Osteoblast (primary cell): ENCODE measurements at regions not wholly inside any gene's neighbourhood (a gene's known extent, or its start where the extent isn't known, plus 50 kb on each side); places are given as distances from the start of the nearest gene placed in this dataset.
"Not testable (repeated sequence)": the region's sequence is repeated elsewhere in the genome, so short reads cannot be mapped to it uniquely, and the experiment has no call there.

Experiments
- DNase-seq: peaks from one replicate; pipeline ENCODE4 v3.0.0; 2011; ENCODE audit warnings: low spot score, mixed read lengths; ENCODE audit not compliant: insufficient read length; ENCODE audit errors: missing footprints
- H2AFZ ChIP-seq: 2 replicates; pipeline ENCODE4 v1.6.0; 2011; ENCODE audit warnings: mild to moderate bottlenecking, low read length
- H3K27ac ChIP-seq: 2 replicates; pipeline ENCODE4 v1.5.1; 2011; ENCODE audit warnings: mild to moderate bottlenecking, low read depth, low read length, moderate library complexity
- H3K27me3 ChIP-seq: 2 replicates; pipeline ENCODE4 v1.6.0; 2012; ENCODE audit warnings: mild to moderate bottlenecking, control low read depth, inconsistent platforms, low read length, moderate library complexity; ENCODE audit not compliant: insufficient read depth
- H3K36me3 ChIP-seq: 2 replicates; pipeline ENCODE4 v1.5.1; 2011; ENCODE audit warnings: mild to moderate bottlenecking, low read length, control low read depth, moderate library complexity; ENCODE audit not compliant: insufficient read depth
- H3K4me1 ChIP-seq: 2 replicates; pipeline ENCODE4 v1.5.1; 2011; ENCODE audit warnings: mild to moderate bottlenecking, low read length, control low read depth, moderate library complexity; ENCODE audit not compliant: insufficient read depth
- H3K4me2 ChIP-seq: 2 replicates; pipeline ENCODE4 v1.6.0; 2011; ENCODE audit warnings: mild to moderate bottlenecking, low read length; ENCODE audit not compliant: insufficient read depth
- H3K4me3 ChIP-seq: fragments of 200-600 bp; sonication (generic); 3 replicates; pipeline ENCODE4 v1.5.1; 2012; ENCODE audit warnings: mild to moderate bottlenecking, low read length, inconsistent platforms; ENCODE audit not compliant: insufficient read depth
- H3K79me2 ChIP-seq: 2 replicates; pipeline ENCODE4 v1.6.0; 2012; ENCODE audit warnings: mild to moderate bottlenecking, low read length, control low read depth, inconsistent platforms; ENCODE audit not compliant: insufficient read depth
- H3K9me3 ChIP-seq: 2 replicates; pipeline ENCODE4 v1.5.1; 2011; ENCODE audit warnings: low read depth, low read length, control low read depth
- H4K20me1 ChIP-seq: 2 replicates; pipeline ENCODE4 v1.6.0; 2012; ENCODE audit warnings: mild to moderate bottlenecking, low read length, control low read depth; ENCODE audit not compliant: insufficient read depth

- not testable (repeated sequence) for H2AFZ ChIP-seq, H3K9me3 ChIP-seq, H4K20me1 ChIP-seq, H3K36me3 ChIP-seq, H3K4me2 ChIP-seq, H3K27me3 ChIP-seq, H3K27ac ChIP-seq, H3K4me1 ChIP-seq, DNase-seq, H3K79me2 ChIP-seq, H3K4me3 ChIP-seq
These were observed 63.5 kb downstream of the UNC93B1 start for GRCh38 chr11:67940440-67940839.

GRCh38 chr11:67938964-67939363 is 64.9 kb downstream of the UNC93B1 start:
- not testable (repeated sequence) for H3K36me3 ChIP-seq, H3K4me3 ChIP-seq, H4K20me1 ChIP-seq, H3K4me1 ChIP-seq, H3K27me3 ChIP-seq, H2AFZ ChIP-seq, H3K4me2 ChIP-seq, H3K27ac ChIP-seq, H3K79me2 ChIP-seq, H3K9me3 ChIP-seq, DNase-seq

- not testable (repeated sequence) for H2AFZ ChIP-seq, H3K27ac ChIP-seq, H3K4me2 ChIP-seq, H3K4me3 ChIP-seq, H4K20me1 ChIP-seq, H3K27me3 ChIP-seq, H3K4me1 ChIP-seq, DNase-seq, H3K36me3 ChIP-seq, H3K79me2 ChIP-seq, H3K9me3 ChIP-seq
These were observed 65.5 kb downstream of the UNC93B1 start for GRCh38 chr11:67938371-67938770.

GRCh38 chr11:67923565-67923964 is 80.3 kb downstream of the UNC93B1 start:
- H3K4me2 ChIP-seq, H3K4me3 ChIP-seq, H3K27ac ChIP-seq, H3K79me2 ChIP-seq, H3K36me3 ChIP-seq, H3K9me3 ChIP-seq, DNase-seq, H3K27me3 ChIP-seq, H3K4me1 ChIP-seq, H2AFZ ChIP-seq, H4K20me1 ChIP-seq: not testable (repeated sequence)

- not testable (repeated sequence) for DNase-seq, H4K20me1 ChIP-seq, H3K27ac ChIP-seq, H3K4me1 ChIP-seq, H3K9me3 ChIP-seq, H3K4me2 ChIP-seq, H3K4me3 ChIP-seq, H3K27me3 ChIP-seq, H3K36me3 ChIP-seq, H2AFZ ChIP-seq, H3K79me2 ChIP-seq
These were observed 83.4 kb downstream of the UNC93B1 start for GRCh38 chr11:67920546-67920945.

- not testable (repeated sequence) for H3K4me2 ChIP-seq, H3K27ac ChIP-seq, H4K20me1 ChIP-seq, H3K9me3 ChIP-seq, H3K4me1 ChIP-seq, H3K79me2 ChIP-seq, H3K27me3 ChIP-seq, DNase-seq, H3K4me3 ChIP-seq, H3K36me3 ChIP-seq, H2AFZ ChIP-seq
These were observed 91.7 kb downstream of the UNC93B1 start for GRCh38 chr11:67912184-67912583.

GRCh38 chr11:67911211-67911610 is 92.7 kb downstream of the UNC93B1 start:
- not testable (repeated sequence) for H3K4me1 ChIP-seq, H4K20me1 ChIP-seq

GRCh38 chr11:67910803-67911202 is 93.1 kb downstream of the UNC93B1 start:
- not testable (repeated sequence) for H3K9me3 ChIP-seq, H3K4me3 ChIP-seq, H3K27ac ChIP-seq, H3K27me3 ChIP-seq, H3K4me2 ChIP-seq, DNase-seq, H4K20me1 ChIP-seq, H2AFZ ChIP-seq, H3K36me3 ChIP-seq, H3K4me1 ChIP-seq, H3K79me2 ChIP-seq

More at GRCh38 chr11:67911211-67911610, 92.7 kb downstream of the UNC93B1 start:
- H3K27me3 ChIP-seq, H3K4me3 ChIP-seq, H3K27ac ChIP-seq, DNase-seq, H2AFZ ChIP-seq, H3K9me3 ChIP-seq, H3K36me3 ChIP-seq, H3K4me2 ChIP-seq, H3K79me2 ChIP-seq: not testable (repeated sequence)

GRCh38 chr11:67906969-67907368 is 96.9 kb downstream of the UNC93B1 start:
- H3K9me3 ChIP-seq, H3K4me3 ChIP-seq, H2AFZ ChIP-seq, H3K36me3 ChIP-seq, H3K4me2 ChIP-seq, H3K27ac ChIP-seq, H3K27me3 ChIP-seq, H3K79me2 ChIP-seq, H3K4me1 ChIP-seq, H4K20me1 ChIP-seq, DNase-seq: not testable (repeated sequence)
